K562 (cell line): ENCODE measurements at regions not wholly inside any gene's neighbourhood (a gene's known extent, or its start where the extent isn't known, plus 50 kb on each side); places are given as distances from the start of the nearest gene placed in this dataset.

Source experiments
- ATAC-seq: fragments of 200-7000 bp; cut with Tn5 transposase; 3 replicates; pipeline ENCODE4 v1.9.1; 2020; ENCODE audit warnings: moderate library complexity
- BruUV-seq: library from RNA; stranded (reverse); fragments of 400-500 nt; replicated peaks from 2 replicates; lab custom pipeline; 2021; lab: Mats Ljungman, UMichigan
- CTCF ChIA-PET: fragments of 300-600 bp; formaldehyde crosslinking; extraction: SDS; loops from one replicate; lab custom pipeline; 2021; ENCODE audit warnings: low intra/inter-chr PET ratio; lab: Yijun Ruan, JAX
- POLR2A ChIA-PET: fragments of 300-600, 350-650 bp; sonication (Branson Sonifier 250); formaldehyde crosslinking; extraction: SDS; loops from one replicate; lab custom pipeline; 2021; ENCODE audit warnings: antibody characterized with exemption, inconsistent platforms; lab: Yijun Ruan, JAX
- DNase-seq, 4 experiments: peaks; one replicate each; pipeline versions ENCODE4 v3.0.0 to v3.0.0-alpha.2; 2011 to 2018; ENCODE audit warnings: low spot score in 3 of 4, mixed read lengths in 3 of 4; ENCODE audit errors: extremely low read depth in 1 of 4
- FAIRE-seq: peaks from 2 replicates; lab custom pipeline; 2011; peaks lifted over from hg19 to GRCh38; lab: Jason Lieb, UNC
- H2AFZ ChIP-seq: 2 replicates; pipeline ENCODE4 v1.6.0; 2011; ENCODE audit warnings: low read depth, low read length, control low read depth, inconsistent platforms
- H3K27ac ChIP-seq: fragments of 200-600 bp; 3 replicates; pipeline ENCODE4 v1.8.0; 2011; ENCODE audit warnings: low read depth, mild to moderate bottlenecking, control low read depth, inconsistent platforms, low read length, moderate library complexity, mixed read lengths; ENCODE audit errors: extremely low read depth
- H3K27me3 ChIP-seq, 2 experiments: fragments of 300-600 bp in 1 of 2; 2 replicates in 1 of 2; 3 replicates in 1 of 2; pipeline versions ENCODE4 v1.6.0 to v1.8.0; 2011; ENCODE audit warnings: inconsistent platforms in 2 of 2, low read length in 2 of 2, mild to moderate bottlenecking in 1 of 2, mixed read lengths in 1 of 2, moderate library complexity in 1 of 2; ENCODE audit not compliant: control insufficient read depth in 2 of 2, insufficient read depth in 2 of 2
- H3K36me3 ChIP-seq: fragments of 300-600 bp; 3 replicates; pipeline ENCODE4 v1.8.0; 2011; ENCODE audit warnings: mild to moderate bottlenecking, low read length, inconsistent platforms; ENCODE audit not compliant: control insufficient read depth, insufficient read depth
- H3K4me1 ChIP-seq, 2 experiments: fragments of 200-600 bp in 1 of 2; replicated peaks in 1 of 2; 2 replicates in 1 of 2; 3 replicates in 1 of 2; pipeline versions ENCODE4 v1.5.1 to v1.8.0; 2011; ENCODE audit warnings: inconsistent platforms in 2 of 2, low read length in 2 of 2, mild to moderate bottlenecking in 1 of 2, mixed read lengths in 1 of 2, moderate library complexity in 1 of 2; ENCODE audit not compliant: control insufficient read depth in 2 of 2, insufficient read depth in 2 of 2
- H3K4me2 ChIP-seq: 2 replicates; pipeline ENCODE4 v1.6.1; 2011; ENCODE audit warnings: low read length, control low read depth, inconsistent platforms, mixed read lengths; ENCODE audit not compliant: insufficient read depth
- H3K4me3 ChIP-seq: fragments of 200-600 bp; sonication (generic), shearing (Covaris generic); 2 replicates; pipeline ENCODE4 v1.5.1; 2016; ENCODE audit warnings: control low read depth, inconsistent platforms
- H3K79me2 ChIP-seq: fragments of 200-600 bp; 3 replicates; pipeline ENCODE4 v1.8.0; 2011; ENCODE audit warnings: low read length, inconsistent platforms; ENCODE audit not compliant: control insufficient read depth, insufficient read depth
- H3K9ac ChIP-seq, 2 experiments: 2 replicates each; pipeline versions ENCODE4 v1.6.0 to v1.6.1; 2011; ENCODE audit warnings: low read depth in 2 of 2, low read length in 2 of 2, control low read depth in 1 of 2, inconsistent platforms in 1 of 2, mild to moderate bottlenecking in 1 of 2, mixed read lengths in 1 of 2; ENCODE audit not compliant: insufficient read depth in 1 of 2
- H3K9me1 ChIP-seq: one replicate; pipeline ENCODE4 v1.6.0; 2011; ENCODE audit warnings: inconsistent platforms, mild to moderate bottlenecking, low read length, moderate library complexity; ENCODE audit not compliant: control insufficient read depth, insufficient read depth
- H3K9me3 ChIP-seq: replicated peaks from 2 replicates; pipeline ENCODE4 v1.5.1; 2011; ENCODE audit warnings: low read depth, low read length, inconsistent platforms; ENCODE audit not compliant: control insufficient read depth, insufficient read depth
- H4K20me1 ChIP-seq: replicated peaks from 2 replicates; pipeline ENCODE4 v1.6.1; 2011; ENCODE audit warnings: low read length, inconsistent platforms, mixed read lengths; ENCODE audit not compliant: control insufficient read depth, insufficient read depth
- EWSR1 ChIP-seq: fragments of 450-650 bp; IDR thresholded peaks from 2 replicates; pipeline ENCODE4 v1.6.1; 2018; ENCODE audit warnings: borderline replicate concordance, mild to moderate bottlenecking, low read depth, moderate library complexity; ENCODE audit not compliant: partially characterized antibody
- EZH2 ChIP-seq: IDR thresholded peaks from 2 replicates; pipeline ENCODE4 v1.6.1; 2012; ENCODE audit warnings: low read depth, mild to moderate bottlenecking, inconsistent platforms, low read length, borderline replicate concordance
- GABPB1 ChIP-seq: sonication (generic); formaldehyde crosslinking; IDR thresholded peaks from 2 replicates; pipeline ENCODE4 v1.8.0; 2022; ENCODE audit warnings: mild to moderate bottlenecking, missing genetic modification reagents
- HDAC3 ChIP-seq: fragments of 450-650 bp; IDR thresholded peaks from 2 replicates; pipeline ENCODE4 v1.6.1; 2018; ENCODE audit warnings: borderline replicate concordance, mild to moderate bottlenecking, moderate library complexity; ENCODE audit not compliant: partially characterized antibody
- HMG20A ChIP-seq: fragments of 450-650 bp; formaldehyde crosslinking; conservative IDR thresholded peaks from 2 replicates; pipeline ENCODE4 v1.4.0; 2020; ENCODE audit warnings: mild to moderate bottlenecking, mixed read lengths
- HMG20B ChIP-seq: fragments of 250-450 bp; sonication (Bioruptor Pico); IDR thresholded peaks from 2 replicates; pipeline ENCODE4 v1.5.0; 2021; ENCODE audit warnings: mild to moderate bottlenecking
- HNRNPLL ChIP-seq: fragments of 200-400 bp; formaldehyde crosslinking; IDR thresholded peaks from 2 replicates; pipeline ENCODE4 v1.6.1; 2017; ENCODE audit warnings: low read length, low read depth, mild to moderate bottlenecking; ENCODE audit not compliant: poor library complexity, severe bottlenecking
- KAT2B ChIP-seq: IDR thresholded peaks from one replicate; pipeline ENCODE4 v1.6.1; 2012; ENCODE audit warnings: low read depth, mild to moderate bottlenecking, control low read depth, inconsistent platforms, low read length, moderate library complexity
- NBN ChIP-seq: fragments of 450-650 bp; IDR thresholded peaks from 2 replicates; pipeline ENCODE4 v1.6.1; 2016; ENCODE audit warnings: low read depth, mild to moderate bottlenecking
- NFXL1 ChIP-seq: fragments of 450-650 bp; formaldehyde crosslinking; IDR thresholded peaks from 2 replicates; pipeline ENCODE4 v1.4.0; 2021; ENCODE audit warnings: mild to moderate bottlenecking
- NRF1 ChIP-seq, 2 experiments: fragments of 450-650 bp; IDR thresholded peaks in 1 of 2; conservative IDR thresholded peaks in 1 of 2; 2 replicates each; pipeline ENCODE4 v1.6.1; 2014; ENCODE audit warnings: mild to moderate bottlenecking in 2 of 2
- RNF2 ChIP-seq: sonication (generic); IDR thresholded peaks from 2 replicates; pipeline ENCODE4 v1.6.1; 2016
- SIN3B ChIP-seq: fragments of 450-650 bp; IDR thresholded peaks from 2 replicates; pipeline ENCODE4 v1.6.1; 2017; ENCODE audit warnings: low read depth, mild to moderate bottlenecking, moderate library complexity
- THAP12 ChIP-seq: fragments of 250-450 bp; sonication (Bioruptor Pico); IDR thresholded peaks from 2 replicates; pipeline ENCODE4 v1.9.0; 2021; ENCODE audit warnings: mild to moderate bottlenecking, inconsistent platforms
- ZNF165 ChIP-seq: fragments of 250-450 bp; sonication (Bioruptor Pico); IDR thresholded peaks from 2 replicates; pipeline ENCODE4 v1.4.0; 2020; ENCODE audit warnings: borderline replicate concordance
- ZNF212 ChIP-seq: fragments of 450-650 bp; formaldehyde crosslinking; IDR thresholded peaks from 2 replicates; pipeline ENCODE4 v1.4.0; 2020; ENCODE audit warnings: mild to moderate bottlenecking
- WGBS: fragments of 100-300 bp; shearing (Covaris generic); methylation state at CpG from one replicate; pipeline ENCODE4 v1.1.6; 2016; ENCODE audit warnings: low coverage, mixed read lengths; ENCODE audit not compliant: insufficient coverage; ENCODE audit errors: missing lambda C conversion rate; 5-methylcytosine and 5-hydroxymethylcytosine counted together
- in situ Hi-C: fragments of 300-500 bp; cut with MboI; formaldehyde crosslinking; loops from 4 replicates; pipeline ENCODE4 v1.15.0; 2018; ENCODE audit warnings: inconsistent platforms, mixed read lengths
- intact Hi-C: fragments of 100-400 bp; cut with micrococcal nuclease; formaldehyde crosslinking; loops from 2 replicates; pipeline ENCODE4 v1.14.2; 2022

GRCh38 chr9:105971986-105972385, 277.6 kb downstream of the TMEM38B start:
- H3K4me1 ChIP-seq: no peaks in the 10 kb centered on the region
- POLR2A ChIA-PET: interaction anchor here (0.7 kb wide), 1 partner anchor 17 kb away, joined by 3 read pairs; no protein-coding TSS in a partner anchor
- no peak for TF ChIP-seq EZH2
- no peak for TF ChIP-seq EWSR1
- no peak for TF ChIP-seq NFXL1 (CRISPR knock-in tag)
- no peak for TF ChIP-seq RNF2
- no peak for TF ChIP-seq HDAC3
- no peak for TF ChIP-seq THAP12 (CRISPR knock-in tag)
- TF ChIP-seq SIN3B: no peak
- TF ChIP-seq ZNF212: no peak
- TF ChIP-seq HMG20A (CRISPR knock-in tag): no peak
- TF ChIP-seq HNRNPLL: no peak
- TF ChIP-seq NRF1 (conservative IDR thresholded peaks at IDR 0.05 in 1 of 2, IDR thresholded peaks at IDR 0.05 in 1 of 2): no peak
- no peak for TF ChIP-seq HMG20B (CRISPR knock-in tag)
- no peak for TF ChIP-seq NBN
- no peak for TF ChIP-seq ZNF165 (CRISPR knock-in tag)
- TF ChIP-seq KAT2B: no peak
- no peak for TF ChIP-seq GABPB1 (CRISPR knock-in tag)
- CTCF ChIA-PET: no interaction called here
- H3K27me3 ChIP-seq: no peaks in the 10 kb centered on the region
- 0% methylated on average over 2 of the region's 2 CpGs for WGBS
- no peaks in the 10 kb centered on the region for H3K9me1 ChIP-seq
- no peaks in the 10 kb centered on the region for H3K36me3 ChIP-seq
- no peak overlapping the region for H3K4me3 ChIP-seq
- in situ Hi-C loops (no loop called here), intact Hi-C loops (no loop called here)
- no peaks in the 10 kb centered on the region for H3K9me3 ChIP-seq
- H3K4me2 ChIP-seq: no peak overlapping the region
- no peaks in the 10 kb centered on the region for H3K79me2 ChIP-seq
- ATAC-seq (no peak), DNase-seq (no peak), FAIRE-seq (no peak)
- no peak overlapping the region for H3K27ac ChIP-seq
- H4K20me1 ChIP-seq: no peaks in the 10 kb centered on the region
- no peak overlapping the region for H2AFZ ChIP-seq
- H3K9ac ChIP-seq: no peak overlapping the region
- BruUV-seq: no TSS peak
